ENCODE measurements at regions not wholly inside any gene's neighbourhood (a gene's known extent, or its start where the extent isn't known, plus 50 kb on each side); places are given as distances from the start of the nearest gene placed in this dataset.
"Not testable (repeated sequence)": the region's sequence is repeated elsewhere in the genome, so short reads cannot be mapped to it uniquely, and the experiment has no call there.

DNA sequence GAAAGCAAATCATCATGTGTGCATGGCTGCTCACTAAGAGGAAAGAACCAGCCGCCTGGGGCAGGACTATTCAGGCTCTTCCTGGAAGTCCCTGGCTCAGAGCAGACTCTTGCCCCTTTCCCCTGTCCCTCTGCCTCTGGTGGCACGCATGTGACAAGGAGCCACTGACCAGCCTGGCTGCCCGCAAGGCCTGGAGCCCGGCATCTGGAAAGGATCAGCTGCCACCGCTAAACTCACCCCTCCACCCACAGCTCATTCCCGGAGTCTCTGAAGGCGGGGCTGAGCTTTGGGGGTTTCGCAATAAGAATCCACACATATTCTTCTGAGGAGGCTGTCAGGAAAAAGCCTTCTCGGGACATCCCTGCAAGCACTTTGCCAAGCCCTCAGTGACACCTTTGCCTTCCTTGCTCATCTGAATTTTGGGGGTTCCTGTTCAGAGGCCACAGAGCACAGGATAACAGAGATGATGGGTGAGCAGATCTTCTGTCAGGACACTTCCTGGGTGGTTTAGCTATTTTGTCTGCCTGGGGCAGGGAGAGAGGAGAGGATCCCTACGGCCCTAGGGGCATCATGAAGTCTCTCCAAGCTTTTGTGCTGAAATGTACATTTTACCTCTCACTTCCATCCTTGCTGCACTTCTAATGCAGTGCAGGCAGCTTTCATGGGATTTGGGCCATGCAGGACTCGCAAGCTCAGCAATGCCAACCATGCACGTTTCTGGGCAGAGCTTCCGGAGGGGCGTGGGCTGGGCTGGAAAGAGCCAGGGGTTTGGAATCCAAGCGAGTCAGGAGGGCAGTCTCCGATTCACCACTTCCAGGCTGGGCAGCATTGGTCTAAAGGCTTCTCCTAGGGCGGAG lies 124.8 kb upstream of the MAP1LC3B2 start:
- no peak for DNase-seq

DNA sequence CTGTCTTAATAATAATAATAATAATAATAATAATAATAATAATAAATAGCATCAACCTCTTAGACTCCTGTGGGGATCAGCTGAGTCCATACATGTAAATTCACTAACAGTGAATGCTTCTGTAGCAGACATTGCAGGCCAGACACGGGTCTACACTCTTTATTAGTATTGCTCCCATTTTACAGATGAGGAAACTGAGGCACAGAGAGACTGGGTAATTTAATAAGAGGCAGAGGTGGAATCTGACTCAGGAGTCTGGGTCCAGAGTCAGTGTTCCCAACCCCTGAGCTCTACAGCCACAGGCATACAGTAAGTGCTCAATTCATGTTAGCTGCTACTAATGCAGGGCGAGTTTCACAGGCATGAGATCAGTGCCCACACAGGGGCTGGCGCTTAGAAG lies 123.2 kb upstream of the MAP1LC3B2 start:
- DNase-seq, result no peak

DNA sequence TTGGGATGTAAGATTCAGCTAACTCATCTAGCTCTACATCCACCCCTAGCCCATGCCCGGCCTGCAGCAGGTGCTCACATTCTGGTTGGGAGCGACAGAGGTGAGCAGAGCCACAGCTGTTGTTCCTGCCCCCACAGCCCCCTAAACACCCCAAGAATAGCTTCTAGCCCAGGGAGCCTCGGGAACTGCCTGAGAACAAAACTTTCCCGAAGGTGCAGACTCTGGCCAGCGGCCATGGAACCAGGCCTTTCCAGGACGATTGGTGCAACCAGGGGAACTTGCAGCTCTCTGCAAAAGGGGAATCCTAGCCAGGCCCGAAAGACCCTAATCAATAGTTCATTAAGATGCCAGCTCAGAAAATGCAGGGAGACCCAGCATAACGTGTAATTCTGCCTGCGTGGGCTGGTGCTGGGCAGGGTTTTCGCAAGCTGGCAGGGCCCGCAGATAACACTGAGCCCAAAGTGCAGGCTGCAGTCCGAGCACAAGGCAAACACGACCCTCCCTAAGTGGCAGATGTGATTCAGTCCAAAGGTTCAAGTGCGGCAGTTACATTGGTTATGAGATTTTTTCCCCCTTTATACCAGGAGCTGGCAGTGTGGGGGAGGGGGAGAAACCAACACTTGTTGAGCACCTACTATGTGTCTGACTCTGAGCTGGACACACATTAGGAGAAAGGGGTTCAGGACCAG lies 122.5 kb upstream of the MAP1LC3B2 start:
- no peak for DNase-seq

DNA sequence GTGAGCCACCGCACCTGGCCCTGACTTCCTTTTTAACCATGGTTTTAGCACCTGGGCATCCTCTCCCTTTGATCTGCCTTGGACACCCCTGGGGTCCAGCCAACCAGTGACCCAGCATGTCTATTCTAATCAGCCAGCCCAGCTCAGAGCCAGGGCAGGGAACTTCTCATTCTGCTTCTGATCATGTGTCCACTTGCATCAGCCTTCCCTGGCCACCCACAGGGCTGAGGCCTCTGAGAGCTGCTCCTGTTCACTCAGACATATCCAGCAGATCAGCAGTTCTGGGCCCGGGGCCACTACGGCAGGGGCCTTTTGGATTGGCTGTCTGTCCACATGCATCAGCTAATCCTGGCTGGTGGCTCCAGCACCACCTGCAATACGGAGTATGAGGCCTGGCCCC lies 117.9 kb upstream of the MAP1LC3B2 start:
- no peak for DNase-seq

DNA sequence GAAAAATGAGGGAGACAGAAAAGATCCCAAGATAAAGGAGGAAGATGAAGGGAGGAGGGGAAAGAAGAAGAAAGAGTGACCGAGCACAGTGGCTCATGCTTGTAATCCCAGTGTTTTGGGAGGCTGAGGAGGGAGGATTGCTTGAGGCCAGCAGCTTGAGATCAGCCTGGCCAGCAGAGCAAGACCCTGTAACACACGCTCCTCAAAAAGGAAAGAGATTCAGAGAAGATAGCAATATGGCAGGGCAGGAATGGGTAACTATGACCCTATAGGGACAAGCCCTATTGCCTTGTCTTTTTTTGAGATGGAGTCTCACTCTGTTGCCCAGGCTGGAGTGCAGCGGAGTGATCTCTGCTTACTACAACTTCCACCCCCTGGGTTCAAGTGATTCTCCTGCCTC lies 116.9 kb upstream of the MAP1LC3B2 start:
- no peak for DNase-seq

DNA sequence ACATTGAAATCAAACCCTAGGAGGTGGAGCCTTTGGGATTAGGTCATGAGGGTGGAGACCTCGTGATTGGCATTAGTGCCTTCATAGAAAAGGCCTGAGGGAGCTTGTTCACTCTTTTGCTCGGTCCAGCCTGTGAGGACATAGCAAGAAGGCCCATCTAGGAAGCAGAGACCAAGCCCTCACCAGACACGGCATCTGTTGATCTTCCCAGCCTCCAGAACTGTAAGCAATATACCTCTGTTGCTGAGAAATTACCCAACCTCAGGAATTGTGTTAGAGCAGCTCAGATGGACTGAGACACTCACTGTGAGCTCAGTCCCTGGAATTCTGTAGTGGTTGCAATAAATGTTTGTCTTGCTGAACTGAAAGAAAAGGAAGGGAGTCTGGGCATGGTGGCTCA lies 116.2 kb upstream of the MAP1LC3B2 start:
- DNase-seq, result no peak

DNA sequence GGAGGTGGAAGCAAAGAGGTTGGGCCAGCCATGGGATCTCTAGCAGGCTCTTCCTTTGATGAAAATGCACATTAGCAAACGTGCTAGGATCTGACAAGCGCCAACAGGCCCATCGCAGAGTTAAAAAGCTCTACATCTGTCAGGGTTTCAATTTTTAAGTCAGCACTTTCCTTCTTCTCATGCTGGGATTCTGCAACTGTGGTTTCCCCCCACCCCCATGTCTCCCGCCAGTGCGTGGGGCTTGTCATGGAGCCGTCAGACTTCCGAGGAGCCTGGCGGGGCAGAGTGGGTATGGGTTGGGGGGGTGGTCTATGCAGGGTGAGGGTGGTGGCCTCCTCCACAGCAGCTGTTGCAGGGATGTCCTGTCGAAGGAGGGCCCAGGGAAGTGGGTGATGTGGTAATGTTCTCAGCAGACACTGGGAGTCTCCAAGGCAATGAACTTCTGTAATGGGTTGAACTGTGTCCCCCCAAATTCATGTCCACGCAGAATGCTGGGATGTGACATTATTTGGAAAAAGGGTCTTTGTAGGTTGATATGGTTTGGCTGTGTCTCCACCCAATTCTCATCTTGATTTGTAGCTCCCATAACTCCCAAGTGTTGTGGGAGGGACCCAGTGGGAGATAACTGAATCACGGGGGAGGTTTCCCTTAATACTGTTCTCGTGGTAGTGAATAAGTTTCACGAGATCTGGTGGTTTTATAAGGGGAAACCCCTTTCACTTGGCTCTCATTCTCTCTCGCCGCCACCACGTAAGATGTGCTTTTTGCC lies 115.2 kb upstream of the MAP1LC3B2 start:
- DNase-seq, result peak; percentile 42

DNA sequence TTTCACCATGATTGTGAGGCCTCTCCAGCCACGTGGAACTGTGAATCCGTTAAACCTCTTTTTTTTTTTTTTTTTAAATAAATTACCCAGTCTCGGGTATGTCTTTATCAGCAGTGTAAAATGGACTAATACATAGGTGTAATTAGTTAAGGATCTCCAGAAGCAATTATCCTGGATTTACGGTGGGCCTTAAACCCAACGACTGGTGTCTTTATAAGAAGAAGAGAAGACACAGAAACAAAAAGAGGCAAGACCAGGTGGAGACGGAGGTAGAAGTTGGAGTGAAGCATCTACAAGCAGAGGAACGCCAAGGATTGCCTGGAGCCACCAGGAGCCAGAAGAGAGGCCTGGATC lies 114.6 kb upstream of the MAP1LC3B2 start:
- DNase-seq, result no peak

DNA sequence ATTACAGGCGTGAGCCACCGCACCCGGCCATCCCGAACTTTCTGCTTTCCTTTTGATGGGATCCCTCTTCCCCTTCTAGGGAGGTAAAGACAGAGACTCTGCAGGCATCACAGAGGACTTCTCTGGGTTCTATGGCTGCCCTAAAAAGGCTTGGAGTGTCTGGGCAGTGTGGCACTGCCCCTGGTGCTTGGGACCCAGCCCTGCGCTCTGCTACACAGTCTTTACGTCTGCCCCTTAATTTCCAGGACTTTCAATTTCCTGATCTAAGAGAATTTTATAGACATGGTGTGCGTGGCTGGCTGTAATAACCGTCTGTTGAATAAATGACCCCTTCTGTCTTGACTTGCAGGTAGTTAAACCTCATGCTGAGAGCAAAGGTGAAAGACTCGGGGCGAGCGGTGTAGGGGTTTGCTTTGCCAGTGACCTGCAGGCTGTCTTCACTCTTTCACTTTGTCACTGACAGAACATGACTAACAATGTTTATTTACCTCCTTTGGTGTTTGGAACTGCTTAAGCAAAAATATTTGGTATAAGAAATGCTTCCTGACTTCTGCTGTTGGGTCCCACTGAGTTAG lies 110.9 kb upstream of the MAP1LC3B2 start:
- no peak for DNase-seq

DNA sequence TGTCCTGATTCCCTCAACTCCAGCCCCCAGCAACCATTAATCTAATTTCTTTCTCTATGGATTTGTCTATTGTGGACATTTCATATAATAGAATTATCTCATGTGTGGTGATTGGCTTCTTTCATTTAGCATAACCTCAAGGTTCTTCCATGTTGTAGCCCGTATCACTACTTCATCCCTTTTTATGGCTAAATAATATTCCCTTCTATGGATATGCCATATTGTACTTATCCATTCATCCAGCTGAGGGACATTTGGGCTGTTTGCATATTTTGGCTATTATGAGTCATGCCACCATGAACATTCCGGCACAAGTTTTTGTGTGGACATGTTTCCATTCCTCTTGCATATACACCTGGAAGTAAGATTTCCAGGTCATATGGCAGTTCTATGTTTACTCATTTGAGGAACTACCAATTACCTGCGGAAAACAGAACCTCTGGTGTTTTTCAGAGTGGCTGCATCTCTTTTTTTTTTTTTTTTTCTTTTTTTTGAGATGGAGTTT lies 108.7 kb upstream of the MAP1LC3B2 start:
- no peak for DNase-seq

DNA sequence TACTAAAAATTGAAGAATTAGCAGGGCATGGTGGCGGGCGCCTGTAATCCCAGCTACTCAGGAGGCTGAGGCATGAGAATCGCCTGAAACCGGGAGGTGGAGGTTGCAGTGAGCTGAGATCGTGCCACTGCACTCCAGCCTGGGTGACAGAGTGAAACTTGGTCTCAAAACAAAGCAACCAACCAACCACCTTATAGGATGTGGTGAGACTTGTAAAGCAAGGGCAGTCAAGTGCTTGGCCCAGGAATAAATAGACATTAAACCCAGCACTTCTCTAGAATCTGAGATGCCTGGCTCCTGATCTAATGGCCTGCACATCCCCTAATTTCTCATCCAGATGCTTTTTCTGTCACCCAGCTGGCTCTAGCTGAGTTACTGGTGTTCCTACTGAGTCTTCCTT lies 106.2 kb upstream of the MAP1LC3B2 start:
- DNase-seq, result not testable (repeated sequence)

DNA sequence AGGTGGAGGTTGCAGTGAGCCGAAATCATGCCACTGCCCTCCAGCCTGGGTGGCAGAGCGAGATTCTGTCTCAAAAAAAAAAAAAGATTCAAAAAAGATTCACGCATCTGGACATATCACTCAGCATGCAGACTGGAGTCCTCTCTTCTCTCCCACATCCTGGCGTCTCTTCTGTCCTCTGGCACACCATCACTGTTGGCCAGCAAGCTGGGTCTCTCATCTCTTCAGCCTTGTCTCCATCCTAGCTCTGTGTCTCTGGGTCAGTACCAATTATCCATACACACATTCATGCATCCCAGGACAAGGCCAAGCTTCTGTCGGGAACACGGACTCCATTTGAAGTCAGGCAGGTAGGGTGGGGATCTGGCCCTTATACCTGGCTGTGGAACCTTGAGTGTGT lies 105.5 kb upstream of the MAP1LC3B2 start:
- no peak for DNase-seq

DNA sequence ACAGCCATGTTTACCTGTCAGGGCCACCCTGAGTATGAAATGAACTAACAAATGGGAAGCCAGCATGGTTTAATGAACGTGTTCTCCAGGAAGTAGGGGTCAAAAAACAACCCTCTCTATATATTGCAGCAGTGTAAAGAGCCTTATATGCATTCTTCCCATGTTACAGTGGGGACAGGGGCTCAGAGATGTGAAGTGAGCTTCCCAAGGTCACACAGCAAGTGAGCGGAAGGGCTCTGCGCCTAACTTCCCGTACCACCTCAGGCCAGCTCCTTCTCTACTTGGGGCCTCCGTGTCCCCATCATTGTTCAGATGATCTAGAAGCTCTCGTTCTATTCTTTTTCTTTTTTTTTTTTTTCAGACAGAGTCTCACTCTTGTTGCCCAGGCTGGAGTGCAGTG lies 105.1 kb upstream of the MAP1LC3B2 start:
- DNase-seq, result no peak

DNA sequence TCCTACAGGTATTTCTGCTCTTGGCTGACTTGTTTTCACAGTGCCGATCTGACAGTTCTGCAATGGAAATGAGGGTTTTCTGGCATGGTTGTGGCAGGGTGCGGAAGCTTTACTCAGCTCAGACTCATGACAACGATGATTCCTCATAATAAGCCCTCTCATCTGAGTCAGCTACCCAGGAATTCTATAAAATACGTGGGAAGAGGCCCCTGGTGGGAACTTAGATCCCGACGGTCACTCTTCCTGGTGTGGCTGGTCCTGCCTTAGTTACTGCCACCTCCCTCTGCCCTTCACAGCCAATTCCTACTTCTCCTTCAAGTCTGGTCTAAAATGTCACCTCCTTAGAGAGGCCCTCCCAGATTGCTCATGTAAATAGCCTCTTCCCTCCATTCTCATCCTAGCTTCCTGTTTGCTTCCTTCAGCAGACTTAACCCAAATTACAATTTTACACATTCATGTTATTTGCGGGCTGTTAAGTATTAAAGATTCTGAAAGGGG lies 104.2 kb upstream of the MAP1LC3B2 start:
- no peak for DNase-seq

DNA sequence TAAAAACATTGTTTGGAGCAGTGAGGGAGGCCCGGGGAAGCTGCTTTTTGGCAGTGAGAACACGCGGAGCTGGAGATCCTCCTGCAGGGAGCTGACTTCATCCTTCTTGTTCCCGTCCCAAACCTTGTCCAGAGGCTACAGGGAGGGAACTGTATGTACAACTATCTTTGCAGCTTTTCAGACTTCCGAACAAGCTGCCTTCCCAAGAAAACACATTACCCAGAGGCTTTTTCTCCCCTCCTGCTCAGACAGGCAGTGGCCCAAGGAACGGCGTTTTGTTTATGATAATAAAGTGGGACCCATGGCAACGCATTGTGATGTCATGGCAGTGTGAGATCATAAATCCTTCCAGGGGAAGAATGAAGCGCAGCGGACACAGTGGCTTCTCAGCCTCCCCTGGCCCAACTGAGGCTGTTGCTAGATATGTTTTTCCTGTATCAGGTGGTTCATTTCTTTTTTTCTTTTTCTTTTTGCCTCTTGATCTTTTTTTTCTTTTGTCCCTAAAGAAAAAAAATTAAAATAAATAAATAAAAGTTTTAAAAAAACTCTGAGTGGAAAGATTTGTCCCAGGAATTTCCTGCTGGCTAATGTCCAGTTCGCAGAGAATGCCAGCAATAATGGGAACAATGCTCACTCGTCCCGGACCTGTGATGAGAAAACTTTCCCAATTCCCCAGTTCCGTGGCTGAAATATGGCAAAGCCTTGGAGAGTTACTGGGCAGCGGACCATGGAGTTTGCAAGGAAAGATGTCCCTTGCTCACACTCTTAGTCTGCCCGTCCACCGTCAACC lies 103.4 kb upstream of the MAP1LC3B2 start:
- no peak for DNase-seq

DNA sequence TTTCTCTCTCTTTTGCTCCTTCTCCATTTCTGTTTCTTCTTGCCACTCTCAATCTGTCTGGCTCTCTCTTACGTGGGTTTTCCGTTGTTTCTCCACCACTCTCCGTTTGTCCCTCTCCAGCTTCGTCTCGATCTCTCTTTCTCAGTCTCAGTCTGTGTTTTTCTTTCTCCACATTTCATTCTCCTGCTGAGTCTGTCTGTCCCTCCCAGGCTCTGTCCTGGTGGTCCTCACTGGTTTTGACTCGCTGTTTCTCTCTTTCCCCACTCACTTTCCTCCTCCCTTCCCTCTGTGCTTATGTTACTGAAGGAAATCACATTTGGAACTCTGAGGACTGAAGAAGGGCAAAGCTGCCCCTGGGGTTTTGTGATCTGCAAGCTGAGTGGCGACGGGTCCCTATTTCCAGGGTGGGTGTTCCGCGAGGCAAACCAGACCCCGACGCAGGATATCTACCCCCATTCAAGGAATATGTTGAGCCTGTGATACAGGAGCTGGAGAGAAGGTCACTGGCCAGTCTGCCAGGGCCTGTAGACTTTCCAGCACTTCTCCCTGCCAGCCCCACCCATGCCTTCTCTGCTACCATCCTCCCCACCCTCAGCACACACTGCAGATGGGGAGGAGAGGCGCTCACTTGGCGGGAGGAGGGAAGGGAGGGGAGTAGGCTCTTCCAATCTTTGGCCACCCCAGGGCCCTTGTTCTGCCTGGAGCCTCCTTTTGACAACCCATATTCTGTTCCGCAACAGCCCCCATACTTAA lies 102.7 kb upstream of the MAP1LC3B2 start:
- no peak for DNase-seq

DNA sequence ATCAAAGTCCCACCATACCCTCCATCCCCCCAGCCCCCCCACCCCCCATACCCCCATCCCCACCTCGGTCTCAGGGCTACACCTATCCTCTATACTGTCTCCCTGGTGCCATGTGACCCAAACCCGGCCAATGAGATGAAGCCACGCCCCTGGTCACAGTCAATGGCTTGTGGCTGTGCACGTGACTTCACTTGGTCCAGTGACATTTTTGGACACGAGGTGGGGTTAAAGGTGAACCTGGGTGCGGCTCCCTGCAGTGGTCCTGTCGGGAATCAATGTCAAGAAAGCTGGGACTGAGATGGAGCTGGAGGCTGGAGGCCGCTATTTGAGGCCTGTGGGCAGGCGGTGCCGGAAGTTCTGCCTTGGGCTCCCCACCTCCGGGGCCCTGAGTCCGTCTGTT lies 100.7 kb upstream of the MAP1LC3B2 start:
- no peak for DNase-seq

DNA sequence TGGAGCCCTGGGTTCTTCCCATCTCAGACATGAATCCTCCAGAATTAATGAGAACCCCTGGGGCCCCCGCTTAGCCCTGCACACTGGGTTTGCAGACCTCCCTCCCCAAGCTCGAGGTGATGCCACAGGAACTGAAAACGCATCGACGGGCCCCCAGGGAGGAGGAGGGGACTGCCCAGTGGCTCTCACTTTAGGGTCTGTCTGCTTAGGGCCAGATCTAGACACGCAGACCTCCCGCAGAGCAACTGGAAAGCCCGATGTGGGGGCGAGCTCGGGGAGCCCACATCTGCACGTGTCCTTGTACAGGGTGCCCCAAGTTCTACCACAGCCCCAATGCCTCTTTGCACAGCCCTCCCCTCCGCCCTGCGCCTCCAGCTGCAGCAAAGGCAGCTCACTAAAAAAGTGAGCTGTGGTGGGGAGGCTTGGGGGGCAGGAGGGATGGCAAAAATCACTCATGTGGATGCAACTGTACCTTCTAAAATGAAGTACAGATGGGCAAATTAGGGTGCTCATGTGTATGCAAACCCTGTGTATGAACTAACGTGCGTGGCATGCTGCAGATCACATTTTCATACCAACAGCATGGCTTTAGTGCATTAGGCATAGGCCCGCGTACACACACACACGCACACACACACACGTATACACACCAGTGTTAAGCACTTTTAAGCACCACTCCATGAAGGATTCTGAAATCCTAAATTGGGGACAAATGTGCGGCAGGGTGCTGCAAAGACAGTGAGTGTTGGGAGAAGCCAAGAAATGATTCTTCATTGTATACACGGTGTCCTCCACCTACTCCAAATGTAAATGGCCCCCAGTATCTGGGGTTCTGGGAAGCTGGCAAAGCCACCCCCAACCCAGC lies 99.9 kb upstream of the MAP1LC3B2 start:
- no peak for DNase-seq

DNA sequence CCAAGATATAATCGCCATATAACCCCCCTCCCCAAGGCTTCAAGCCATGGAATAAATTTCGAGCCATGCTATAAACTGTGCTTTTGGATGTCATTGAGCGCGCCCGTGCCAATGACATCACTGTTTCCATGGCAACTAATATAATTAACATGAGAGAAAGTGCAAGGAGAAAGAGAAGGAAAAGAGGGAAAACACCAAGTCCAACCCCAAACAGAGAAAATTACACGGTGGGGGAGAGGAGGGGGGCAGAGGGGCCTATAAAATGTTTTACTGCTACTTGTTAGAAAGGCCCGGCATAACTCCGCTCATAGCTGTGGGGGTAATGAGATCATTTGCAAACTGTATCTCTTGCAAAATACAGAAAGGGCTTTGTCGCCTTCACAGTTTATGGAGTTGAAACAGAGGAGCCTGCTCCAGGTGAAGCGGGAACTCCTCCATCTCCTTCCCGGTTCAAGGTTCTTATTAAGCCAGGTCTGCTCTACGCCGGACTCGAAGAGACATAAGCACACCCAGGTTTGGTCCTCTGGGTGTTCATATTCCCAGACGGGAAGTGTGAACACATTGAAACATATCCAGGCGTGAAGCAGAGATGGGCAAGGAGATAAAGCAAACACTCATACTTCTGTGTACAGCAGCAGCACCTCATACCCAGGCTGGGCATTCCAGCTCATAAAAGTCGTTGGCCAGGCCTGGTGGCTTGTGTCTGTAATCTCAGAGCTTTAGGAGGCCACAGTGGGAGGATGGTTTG lies 99.1 kb upstream of the MAP1LC3B2 start:
- no peak for DNase-seq

DNA sequence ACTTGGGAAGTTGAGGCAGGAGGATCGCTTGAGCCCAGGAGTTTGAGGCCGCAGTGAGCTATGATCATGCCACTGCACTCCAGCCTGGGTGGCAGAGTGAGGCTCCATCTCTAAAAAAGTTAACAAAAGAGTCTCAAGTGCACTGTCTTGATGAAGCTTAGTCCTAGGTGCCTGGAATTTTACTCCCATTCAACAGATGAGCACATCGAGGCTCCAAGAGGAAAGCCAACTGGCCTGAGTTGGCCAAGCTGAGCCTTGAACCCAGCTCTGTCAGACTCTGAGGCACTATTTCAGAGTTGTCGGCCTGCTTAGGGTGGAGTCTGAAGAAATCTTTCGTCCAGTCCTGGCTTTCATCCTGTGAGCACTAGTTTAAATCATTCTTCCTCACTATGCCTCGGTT lies 98.1 kb upstream of the MAP1LC3B2 start:
- DNase-seq, result no peak

Data from GF-D8 (cell line).